ENCODE measurements at regions not wholly inside any gene's neighbourhood (a gene's known extent, or its start where the extent isn't known, plus 50 kb on each side); places are given as distances from the start of the nearest gene placed in this dataset.

GRCh38 chr6:12221856-12222255 lies 68.3 kb upstream of the EDN1 start:
- DNase-seq, result no peak

- no peak for DNase-seq
Measured at GRCh38 chr6:12222405-12223366, 67.5 kb upstream of the EDN1 start.

DNA sequence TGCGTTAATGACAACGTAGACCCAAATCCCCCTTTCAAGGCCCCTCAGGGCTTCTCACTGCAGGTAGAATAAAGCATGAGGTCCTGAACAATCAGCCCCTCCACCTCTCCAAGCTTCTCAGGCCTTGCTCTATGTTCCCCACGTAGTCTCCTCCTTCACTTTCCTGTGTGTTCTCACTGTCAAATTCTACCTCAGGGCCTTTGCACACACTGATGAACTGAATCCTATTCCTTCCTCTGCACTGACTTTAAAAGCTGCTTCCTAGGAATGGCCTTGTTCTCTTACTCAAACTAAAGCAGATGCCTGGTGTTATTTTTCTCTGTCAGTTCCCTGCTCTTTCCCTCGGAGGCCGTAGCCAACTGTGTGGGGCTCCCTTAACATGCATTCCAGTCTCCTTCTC lies 66.8 kb upstream of the EDN1 start:
- DNase-seq, result no peak

DNA sequence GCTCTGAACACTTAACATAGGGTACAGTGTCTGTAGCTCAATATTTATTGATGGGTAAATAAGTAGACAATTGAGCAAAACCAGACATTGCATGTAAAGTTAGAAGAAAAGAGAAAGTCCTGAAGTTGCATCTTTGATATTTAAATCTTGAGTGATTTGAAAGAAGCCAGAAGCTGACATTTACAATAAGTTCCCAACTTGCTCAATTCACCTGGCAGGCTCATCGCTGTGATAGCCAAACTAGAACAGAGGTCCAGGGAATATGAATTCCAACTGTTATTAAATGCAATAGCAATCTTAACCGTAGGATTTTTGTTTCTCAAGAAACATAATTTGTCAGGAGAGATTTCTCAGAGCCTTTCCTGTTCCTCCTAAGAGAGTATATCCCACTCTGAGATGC lies 65.9 kb upstream of the EDN1 start:
- DNase-seq, result no peak

GRCh38 chr6:12228447-12229146 lies 61.6 kb upstream of the EDN1 start:
- no peak for DNase-seq

- DNase-seq, result no peak
Measured at GRCh38 chr6:12229332-12229731, 60.8 kb upstream of the EDN1 start.

- DNase-seq, result no peak
Measured at GRCh38 chr6:12230523-12230922, 59.6 kb upstream of the EDN1 start.

DNA sequence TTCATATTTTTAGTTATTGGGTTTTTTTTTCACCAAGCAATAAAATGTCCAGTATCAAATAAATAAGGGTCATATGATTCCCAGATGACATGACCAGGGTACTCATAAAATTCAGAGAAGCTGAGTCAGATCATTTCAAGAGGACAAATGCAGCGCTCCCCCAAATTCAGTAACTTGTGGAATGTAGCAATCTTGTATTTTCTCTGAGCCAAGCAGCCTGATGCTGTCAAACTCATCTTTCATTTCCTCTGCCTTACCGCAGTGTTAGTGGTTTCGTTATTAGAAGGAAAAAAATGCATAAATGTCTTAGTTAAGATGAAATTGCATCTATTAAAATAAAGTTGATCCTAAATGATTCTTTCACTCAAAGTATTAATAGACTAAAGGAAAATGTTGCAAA lies 57.8 kb upstream of the EDN1 start:
- DNase-seq, result no peak

GRCh38 chr6:12232821-12233220 lies 57.3 kb upstream of the EDN1 start:
- DNase-seq, result no peak

DNA sequence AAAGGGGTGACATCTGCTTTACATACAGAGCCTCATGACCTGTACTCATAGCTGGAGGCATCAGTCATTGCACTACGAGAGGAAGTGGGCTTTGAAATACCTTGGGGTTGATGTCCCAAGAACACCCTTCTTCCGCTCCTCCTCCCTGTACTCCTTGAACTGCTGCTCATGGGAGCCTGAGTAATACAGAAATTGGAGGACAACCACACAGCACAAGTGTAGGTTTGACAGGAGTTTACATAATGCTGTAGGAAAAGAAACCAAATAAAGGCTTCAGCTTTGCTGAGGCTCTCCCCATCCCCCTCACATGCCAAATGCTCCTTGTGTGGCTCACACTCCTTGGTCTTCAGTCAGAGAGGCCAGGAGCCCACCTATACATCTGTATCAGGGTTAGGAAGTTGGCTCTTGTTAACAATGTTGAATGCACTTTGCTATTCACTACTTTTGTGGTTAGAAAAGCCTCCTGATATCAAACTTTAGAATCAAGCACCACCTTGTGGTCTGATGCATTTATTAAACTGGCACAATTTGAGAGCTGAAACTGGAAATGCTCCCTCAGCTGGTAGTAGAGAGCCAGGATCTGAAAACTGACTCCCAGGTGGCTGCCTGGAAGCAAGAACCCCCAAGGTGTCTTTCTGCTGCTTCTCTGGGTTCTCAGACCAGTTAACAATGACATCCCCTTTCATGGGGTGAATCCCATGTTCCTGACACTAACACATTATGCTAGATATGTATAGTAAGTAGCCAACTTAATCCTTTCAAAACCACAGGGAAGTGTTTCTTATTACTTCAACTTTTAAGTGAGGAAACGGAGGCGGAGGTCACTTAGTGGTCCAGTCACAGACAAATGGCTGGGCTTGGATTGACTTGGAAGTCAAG lies 56.2 kb upstream of the EDN1 start:
- DNase-seq, result peak; percentile 71

- no peak for DNase-seq
Measured at GRCh38 chr6:12235341-12235740, 54.8 kb upstream of the EDN1 start.

GRCh38 chr6:12238219-12238618 lies 51.9 kb upstream of the EDN1 start:
- DNase-seq, result no peak

All from retina (tissue), 1 donor.